AG08395 (cell line): ENCODE measurements at regions not wholly inside any gene's neighbourhood (a gene's known extent, or its start where the extent isn't known, plus 50 kb on each side); places are given as distances from the start of the nearest gene placed in this dataset.

Source experiments
- DNase-seq: peaks from one replicate; pipeline ENCODE4 v3.0.0; 2012; ENCODE audit warnings: mixed read lengths, low spot score

- DNase-seq = no peak
These were observed 63.4 kb upstream of the HMGCLL1 start for GRCh38 chr6:55642366-55642765.

GRCh38 chr6:55636406-55637102, 57.6 kb upstream of the HMGCLL1 start:
- no peak for DNase-seq

GRCh38 chr6:55633471-55633870, 54.5 kb upstream of the HMGCLL1 start:
- DNase-seq = no peak

- DNase-seq = no peak
These were observed 54.0 kb upstream of the HMGCLL1 start for GRCh38 chr6:55632953-55633352.
